ENCODE measurements at regions not wholly inside any gene's neighbourhood (a gene's known extent, or its start where the extent isn't known, plus 50 kb on each side); places are given as distances from the start of the nearest gene placed in this dataset.
"Not testable (repeated sequence)": the region's sequence is repeated elsewhere in the genome, so short reads cannot be mapped to it uniquely, and the experiment has no call there.

DNA sequence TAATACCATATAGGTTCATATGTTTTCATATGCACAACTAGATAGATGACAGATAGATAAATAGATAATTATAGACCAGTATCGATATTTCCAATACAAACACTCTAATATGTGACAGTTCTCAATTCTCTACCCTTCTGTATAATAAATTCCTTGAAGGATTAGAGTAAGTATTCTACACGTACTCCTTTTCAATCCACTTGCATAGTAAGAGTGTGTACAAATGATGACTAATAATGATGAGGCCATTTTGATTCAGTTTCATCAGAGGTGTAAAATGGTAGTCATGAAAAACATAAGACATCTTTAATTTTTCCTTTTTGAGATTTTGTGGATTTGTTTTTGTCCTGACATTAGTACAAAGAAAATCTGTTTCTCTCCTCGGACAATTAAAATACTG is 188.3 kb upstream of the WSB1 start:
- no peaks in the 10 kb centered on the region for H3K4me1 Mint-ChIP-seq (ENCODE audit: unreplicated experiment)
- H3K36me3 Mint-ChIP-seq (ENCODE audit: unreplicated experiment): no peaks in the 10 kb centered on the region
- peaks cover 4% of the 10 kb centered on the region for H3K9me3 Mint-ChIP-seq (ENCODE audit: unreplicated experiment)
- DNase-seq (ENCODE audit: extremely low spot score, unreplicated experiment): no peak
- TF ChIP-seq, protein P1, sequence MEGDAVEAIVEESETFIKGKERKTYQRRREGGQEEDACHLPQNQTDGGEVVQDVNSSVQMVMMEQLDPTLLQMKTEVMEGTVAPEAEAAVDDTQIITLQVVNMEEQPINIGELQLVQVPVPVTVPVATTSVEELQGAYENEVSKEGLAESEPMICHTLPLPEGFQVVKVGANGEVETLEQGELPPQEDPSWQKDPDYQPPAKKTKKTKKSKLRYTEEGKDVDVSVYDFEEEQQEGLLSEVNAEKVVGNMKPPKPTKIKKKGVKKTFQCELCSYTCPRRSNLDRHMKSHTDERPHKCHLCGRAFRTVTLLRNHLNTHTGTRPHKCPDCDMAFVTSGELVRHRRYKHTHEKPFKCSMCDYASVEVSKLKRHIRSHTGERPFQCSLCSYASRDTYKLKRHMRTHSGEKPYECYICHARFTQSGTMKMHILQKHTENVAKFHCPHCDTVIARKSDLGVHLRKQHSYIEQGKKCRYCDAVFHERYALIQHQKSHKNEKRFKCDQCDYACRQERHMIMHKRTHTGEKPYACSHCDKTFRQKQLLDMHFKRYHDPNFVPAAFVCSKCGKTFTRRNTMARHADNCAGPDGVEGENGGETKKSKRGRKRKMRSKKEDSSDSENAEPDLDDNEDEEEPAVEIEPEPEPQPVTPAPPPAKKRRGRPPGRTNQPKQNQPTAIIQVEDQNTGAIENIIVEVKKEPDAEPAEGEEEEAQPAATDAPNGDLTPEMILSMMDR (IDR thresholded peaks at IDR 0.05): no peak
- H3K27ac Mint-ChIP-seq (ENCODE audit: unreplicated experiment): no peak overlapping the region
- H3K27me3 Mint-ChIP-seq (ENCODE audit: unreplicated experiment): no peaks in the 10 kb centered on the region
- H3K4me3 Mint-ChIP-seq (ENCODE audit: unreplicated experiment): no peak overlapping the region

DNA sequence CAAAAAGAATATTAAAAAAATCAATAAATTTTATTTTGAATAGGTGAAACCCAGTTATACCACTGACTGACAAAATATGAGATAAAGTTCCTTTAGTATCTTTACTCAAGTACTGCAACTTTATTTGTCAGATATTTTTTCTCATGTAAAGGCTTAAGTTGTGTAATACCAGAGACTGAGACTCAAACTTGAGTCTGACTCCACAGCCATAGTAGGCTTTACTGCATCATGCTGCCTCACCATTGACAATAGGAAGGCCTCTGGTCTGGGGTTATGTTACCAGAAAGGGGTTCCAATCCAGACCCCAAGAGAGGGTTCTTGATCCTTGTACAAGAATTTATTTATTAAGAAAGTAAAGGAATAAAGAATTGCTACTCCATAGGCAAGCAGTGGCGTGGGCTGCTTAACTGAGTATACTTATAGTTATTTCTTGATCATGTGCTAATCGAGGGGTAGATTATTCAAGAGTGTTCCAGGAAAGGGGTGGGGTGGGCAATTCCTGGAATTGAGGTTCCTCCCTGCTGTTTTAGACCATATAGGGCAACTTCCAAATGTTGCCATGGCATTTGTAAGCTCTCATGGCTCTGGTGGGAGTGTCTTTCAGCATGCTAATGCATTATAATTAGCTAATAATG is 187.4 kb upstream of the WSB1 start:
- no peak for DNase-seq (ENCODE audit: extremely low spot score, unreplicated experiment)
- Mint-ChIP-seq H3K4me1 (ENCODE audit: unreplicated experiment) (no peaks in the 10 kb centered on the region), H3K27me3 (ENCODE audit: unreplicated experiment) (no peaks in the 10 kb centered on the region)

DNA sequence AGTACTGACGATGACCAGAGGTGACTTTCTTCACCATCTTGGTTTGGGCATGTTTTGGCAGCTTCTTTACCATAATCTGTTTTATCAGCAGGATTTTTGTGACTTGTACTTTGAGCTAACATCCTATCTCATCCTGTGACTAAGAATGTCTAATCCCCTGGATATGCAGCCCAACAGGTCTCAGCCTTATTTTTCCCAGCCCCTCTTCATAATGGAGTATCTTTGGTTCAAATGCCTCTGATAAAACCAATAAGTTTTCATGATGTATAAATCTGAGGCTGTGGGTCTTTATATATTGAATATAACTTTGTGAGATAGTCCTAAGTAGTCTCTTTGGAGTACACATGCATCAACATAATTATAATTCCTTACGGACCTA is 186.9 kb upstream of the WSB1 start:
- Mint-ChIP-seq H3K27me3 (ENCODE audit: unreplicated experiment) (no peaks in the 10 kb centered on the region), H3K9me3 (ENCODE audit: unreplicated experiment) (peaks cover 4% of the 10 kb centered on the region), H3K4me1 (ENCODE audit: unreplicated experiment) (no peaks in the 10 kb centered on the region), H3K27ac (ENCODE audit: unreplicated experiment) (no peak overlapping the region), H3K4me3 (ENCODE audit: unreplicated experiment) (no peak overlapping the region), H3K36me3 (ENCODE audit: unreplicated experiment) (no peaks in the 10 kb centered on the region)
- TF ChIP-seq, protein P1 (IDR thresholded peaks at IDR 0.05): no peak
- DNase-seq (ENCODE audit: extremely low spot score, unreplicated experiment): no peak

More for the DNA sequence above, 187.4 kb upstream of the WSB1 start:
- TF ChIP-seq, protein P1 (IDR thresholded peaks at IDR 0.05): no peak
- H3K9me3 Mint-ChIP-seq (ENCODE audit: unreplicated experiment): peaks cover 4% of the 10 kb centered on the region
- H3K27ac Mint-ChIP-seq (ENCODE audit: unreplicated experiment): no peak overlapping the region
- H3K36me3 Mint-ChIP-seq (ENCODE audit: unreplicated experiment): no peaks in the 10 kb centered on the region
- no peak overlapping the region for H3K4me3 Mint-ChIP-seq (ENCODE audit: unreplicated experiment)

DNA sequence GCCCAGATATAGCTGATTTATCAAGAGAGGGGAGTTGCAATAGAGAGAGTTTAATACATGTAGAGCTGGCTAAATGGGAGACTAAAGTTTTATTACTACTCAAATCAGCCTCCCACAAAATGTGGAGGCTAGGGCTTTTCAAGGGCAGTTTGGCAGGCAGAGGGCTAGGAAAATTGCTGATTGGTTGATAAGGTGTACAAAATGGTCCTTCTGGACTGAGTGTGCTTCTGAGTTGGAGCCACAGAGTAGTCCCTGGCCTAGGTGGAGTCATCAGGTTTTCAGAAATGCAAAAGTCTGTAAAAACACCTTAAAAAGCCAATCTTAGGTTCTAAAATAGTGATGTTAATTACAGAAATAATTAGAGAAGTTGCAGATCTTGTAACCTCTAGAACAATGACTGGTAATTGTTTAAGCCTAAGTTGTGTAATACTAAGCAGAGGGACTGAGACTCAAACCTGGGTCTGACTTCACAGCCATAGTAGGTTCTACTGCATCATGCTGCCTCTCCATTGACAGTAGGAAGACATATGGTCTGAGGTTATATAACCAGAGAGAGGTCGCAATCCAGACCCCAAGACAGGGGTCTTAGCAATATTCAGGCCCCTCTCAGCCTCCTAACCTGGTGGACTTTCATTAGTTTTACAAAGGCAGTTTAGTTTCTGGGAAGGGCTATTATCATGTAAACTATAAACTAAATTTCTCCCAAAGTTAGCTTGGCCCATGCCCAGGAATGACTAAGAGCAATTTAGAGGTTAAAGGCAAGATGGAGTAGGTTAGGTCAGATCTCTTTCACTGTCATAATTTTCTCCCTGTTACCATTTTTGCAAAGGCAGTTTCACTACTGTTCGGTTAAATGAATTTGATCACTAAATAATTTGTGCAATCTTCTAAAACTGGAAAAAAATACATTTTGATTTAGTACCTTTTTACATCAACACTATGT is 186.3 kb upstream of the WSB1 start:
- not testable (repeated sequence) for H3K27ac Mint-ChIP-seq (ENCODE audit: unreplicated experiment); H3K36me3 Mint-ChIP-seq (ENCODE audit: unreplicated experiment); H3K4me3 Mint-ChIP-seq (ENCODE audit: unreplicated experiment); H3K9me3 Mint-ChIP-seq (ENCODE audit: unreplicated experiment); DNase-seq (ENCODE audit: extremely low spot score, unreplicated experiment); H3K4me1 Mint-ChIP-seq (ENCODE audit: unreplicated experiment); H3K27me3 Mint-ChIP-seq (ENCODE audit: unreplicated experiment)

DNA sequence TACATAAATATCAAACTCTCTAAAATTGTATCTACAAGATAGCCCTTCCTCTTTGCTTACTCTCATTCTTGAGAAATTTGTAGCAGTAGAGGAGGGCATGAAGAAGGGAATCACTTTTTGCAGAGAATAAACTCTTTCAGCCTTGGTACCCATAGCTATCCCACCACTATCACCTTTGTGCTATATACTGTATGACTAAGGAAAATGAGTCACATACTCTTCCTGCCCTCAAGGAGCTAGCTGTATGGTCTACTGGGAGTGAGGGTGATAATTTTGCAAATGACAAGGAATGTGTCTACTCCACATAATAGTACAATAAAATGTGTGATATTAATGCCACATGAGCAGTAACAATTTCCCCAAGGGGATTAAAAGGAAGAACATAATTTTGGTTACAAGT is 184.6 kb upstream of the WSB1 start:
- H3K27me3 Mint-ChIP-seq (ENCODE audit: unreplicated experiment): no peaks in the 10 kb centered on the region
- H3K27ac Mint-ChIP-seq (ENCODE audit: unreplicated experiment): no peak overlapping the region
- DNase-seq (ENCODE audit: extremely low spot score, unreplicated experiment): no peak
- TF ChIP-seq, protein P1 (IDR thresholded peaks at IDR 0.05): no peak
- peaks cover 4% of the 10 kb centered on the region for H3K9me3 Mint-ChIP-seq (ENCODE audit: unreplicated experiment)
- no peaks in the 10 kb centered on the region for H3K4me1 Mint-ChIP-seq (ENCODE audit: unreplicated experiment)
- no peak overlapping the region for H3K4me3 Mint-ChIP-seq (ENCODE audit: unreplicated experiment)
- no peaks in the 10 kb centered on the region for H3K36me3 Mint-ChIP-seq (ENCODE audit: unreplicated experiment)
